ENCODE measurements at regions not wholly inside any gene's neighbourhood (a gene's known extent, or its start where the extent isn't known, plus 50 kb on each side); places are given as distances from the start of the nearest gene placed in this dataset.

- TF ChIP-seq CTCF (IDR thresholded peaks at IDR 0.05) (no peak), POLR2AphosphoS5 (IDR thresholded peaks at IDR 0.05) (no peak), POLR2A (IDR thresholded peaks at IDR 0.05) (no peak)
Observed at GRCh38 chr20:12434672-12435071, 517.0 kb downstream of the BTBD3 start.
